Kidney epithelial cell (primary cell): ENCODE measurements at regions not wholly inside any gene's neighbourhood (a gene's known extent, or its start where the extent isn't known, plus 50 kb on each side); places are given as distances from the start of the nearest gene placed in this dataset.
A peak's percentile ranks its signal among the peaks of the same experiment; 100 is the strongest.

ENCODE experiments used
- DNase-seq: peaks from one replicate; pipeline ENCODE4 v3.0.0-alpha.2; 2010; ENCODE audit warnings: low read depth
- H3K27me3 ChIP-seq: 2 replicates; pipeline ENCODE4 v1.6.0; 2011; ENCODE audit warnings: low read length; ENCODE audit not compliant: control insufficient read depth, insufficient read depth
- H3K36me3 ChIP-seq: 2 replicates; pipeline ENCODE4 v1.5.1; 2011; ENCODE audit warnings: low read length; ENCODE audit not compliant: control insufficient read depth, insufficient read depth
- H3K4me3 ChIP-seq: 2 replicates; pipeline ENCODE4 v1.5.1; 2011; ENCODE audit warnings: low read depth, mild to moderate bottlenecking, control low read depth, low read length
- CTCF ChIP-seq: IDR thresholded peaks from 2 replicates; pipeline ENCODE4 v1.5.1; 2011; ENCODE audit warnings: mild to moderate bottlenecking, moderate library complexity, low read length, control low read depth, inconsistent platforms; ENCODE audit not compliant: insufficient read depth, poor library complexity, severe bottlenecking

- no peaks in the 10 kb centered on the region for H3K36me3 ChIP-seq
- H3K27me3 ChIP-seq, result no peaks in the 10 kb centered on the region
- TF ChIP-seq CTCF, result no peak
- no peak for DNase-seq
- H3K4me3 ChIP-seq, result no peak overlapping the region
Measured at GRCh38 chr9:20012232-20012631, 223.4 kb upstream of the SLC24A2 start.

- DNase-seq, result no peak
- no peak for TF ChIP-seq CTCF
- Histone ChIP-seq H3K4me3 (no peak overlapping the region), H3K27me3 (no peaks in the 10 kb centered on the region), H3K36me3 (no peaks in the 10 kb centered on the region)
Measured at GRCh38 chr9:20009606-20010005, 220.8 kb upstream of the SLC24A2 start.

GRCh38 chr9:20002011-20002410 is 213.2 kb upstream of the SLC24A2 start:
- Histone ChIP-seq H3K36me3 (no peaks in the 10 kb centered on the region), H3K4me3 (no peak overlapping the region), H3K27me3 (no peaks in the 10 kb centered on the region)
- no peak for TF ChIP-seq CTCF
- no peak for DNase-seq

- no peak for DNase-seq
- H3K27me3 ChIP-seq, result no peaks in the 10 kb centered on the region
- no peaks in the 10 kb centered on the region for H3K36me3 ChIP-seq
- no peak for TF ChIP-seq CTCF
- H3K4me3 ChIP-seq, result no peak overlapping the region
Measured at GRCh38 chr9:20001058-20001457, 212.2 kb upstream of the SLC24A2 start.

GRCh38 chr9:19999491-20000057 is 210.7 kb upstream of the SLC24A2 start:
- Histone ChIP-seq H3K36me3 (no peaks in the 10 kb centered on the region), H3K4me3 (no peak overlapping the region), H3K27me3 (no peaks in the 10 kb centered on the region)
- DNase-seq, result peak; percentile 90
- no peak for TF ChIP-seq CTCF

- no peak for TF ChIP-seq CTCF
- no peaks in the 10 kb centered on the region for H3K27me3 ChIP-seq
- no peak for DNase-seq
Measured at GRCh38 chr9:19998823-19999455, 210.1 kb upstream of the SLC24A2 start.

More at GRCh38 chr9:19998823-19999455, 210.1 kb upstream of the SLC24A2 start:
- Histone ChIP-seq H3K36me3 (no peaks in the 10 kb centered on the region), H3K4me3 (no peak overlapping the region)
